ENCODE measurements at regions not wholly inside any gene's neighbourhood (a gene's known extent, or its start where the extent isn't known, plus 50 kb on each side); places are given as distances from the start of the nearest gene placed in this dataset.

GRCh38 chr14:45426685-45427282, 173.8 kb upstream of the MIS18BP1 start:
- no peak for TF ChIP-seq POLR2A (IDR thresholded peaks at IDR 0.05)
- no peak for TF ChIP-seq CTCF (IDR thresholded peaks at IDR 0.05)
